Esophagus squamous epithelium (tissue), 5 donors: ENCODE measurements at regions not wholly inside any gene's neighbourhood (a gene's known extent, or its start where the extent isn't known, plus 50 kb on each side); places are given as distances from the start of the nearest gene placed in this dataset.

Experiments used
- DNase-seq: peaks from one replicate; lab custom pipeline; 2025; lab: John Stamatoyannopoulos, UW
- H3K27ac ChIP-seq, 4 donors: fragments of 200-600 bp; sonication (generic); one replicate each; pipeline ENCODE4 v1.5.1; 2016 to 2019; ENCODE audit warnings: mild to moderate bottlenecking in 1 of 4
- H3K27me3 ChIP-seq, 4 donors: fragments of 200-600 bp; sonication (generic); 1 replicate in 3 of 4; 2 replicates in 1 of 4; pipeline versions ENCODE4 v1.5.1 to v1.6.0; 2017 to 2021; ENCODE audit warnings: antibody characterized with exemption in 1 of 4
- H3K36me3 ChIP-seq, 3 donors: fragments of 200-600 bp; sonication (generic); one replicate each; pipeline ENCODE4 v1.5.1; 2016 to 2019
- H3K4me1 ChIP-seq, 3 donors: fragments of 200-600 bp; sonication (generic); one replicate each; pipeline ENCODE4 v1.5.1; 2017 to 2019
- H3K4me3 ChIP-seq, 4 donors: fragments of 200-600 bp; sonication (generic); 1 replicate in 3 of 4; 2 replicates in 1 of 4; pipeline ENCODE4 v1.5.1; 2016 to 2019; ENCODE audit warnings: mild to moderate bottlenecking in 2 of 4, moderate library complexity in 1 of 4
- H3K9me3 ChIP-seq, 3 donors: fragments of 200-600 bp; sonication (generic); one replicate each; pipeline ENCODE4 v1.5.1; 2016 to 2019
- POLR2A ChIP-seq, 4 donors: fragments of 450-650 bp; IDR thresholded peaks; one replicate each; pipeline ENCODE4 v1.6.1; 2017; ENCODE audit warnings: antibody characterized with exemption in 4 of 4, mild to moderate bottlenecking in 4 of 4, moderate library complexity in 3 of 4
- WGBS, 2 donors: methylation state at CpG; one replicate each; pipeline ENCODE4 v1.1.5; 2018; 5-methylcytosine and 5-hydroxymethylcytosine counted together
- intact Hi-C: fragments of 100-400 bp; cut with DNase I; formaldehyde crosslinking; loops from one replicate; pipeline ENCODE4 v1.15.0; 2022
- TF ChIP-seq, protein P1 (sequence below), 6 experiments: fragments of 450-650 bp in 4 of 6; fragments of 200-600 bp in 2 of 6; sonication (generic) in 2 of 6; IDR thresholded peaks; one replicate each; pipeline ENCODE4 v1.5.1; 2016 to 2019; ENCODE audit warnings: antibody characterized with exemption in 6 of 6, mild to moderate bottlenecking in 4 of 6, moderate library complexity in 4 of 6
- donor health status: DM: yes; HTN: yes; CAD: no.

DNA sequence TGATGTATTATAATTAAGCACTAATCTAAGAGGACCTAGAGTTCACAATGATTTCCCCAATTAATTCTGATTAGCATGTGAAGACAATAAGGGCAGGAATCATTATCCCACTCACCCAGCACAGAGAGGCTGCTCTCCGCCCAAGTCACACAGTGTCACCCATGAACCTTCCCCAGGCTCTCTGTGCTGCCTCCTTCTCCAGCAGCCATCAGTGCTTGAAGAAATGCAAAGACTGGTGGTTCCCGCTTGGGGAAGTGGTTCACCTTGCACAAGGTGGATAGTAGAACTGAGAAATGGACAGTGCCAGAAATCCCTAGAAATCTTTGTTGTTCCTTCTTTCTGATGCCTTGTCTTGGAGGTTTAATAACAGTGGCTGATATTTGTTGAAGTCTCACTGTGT, 401.3 kb downstream of the QKI start:
- H3K36me3 ChIP-seq = no peaks in the 10 kb centered on the region
- peaks cover 0 to 11% (median 0%) of the 10 kb centered on the region in 3 donors for H3K4me1 ChIP-seq
- no peaks in the 10 kb centered on the region for H3K9me3 ChIP-seq
- no peaks in the 10 kb centered on the region for H3K27me3 ChIP-seq
- 94% methylated on average over 2 of the region's 2 CpGs for WGBS, 2 donors
- DNase-seq = no peak
- H3K4me3 ChIP-seq = no peak overlapping the region
- no peak for TF ChIP-seq POLR2A (IDR thresholded peaks at IDR 0.05)
- TF ChIP-seq, protein P1, sequence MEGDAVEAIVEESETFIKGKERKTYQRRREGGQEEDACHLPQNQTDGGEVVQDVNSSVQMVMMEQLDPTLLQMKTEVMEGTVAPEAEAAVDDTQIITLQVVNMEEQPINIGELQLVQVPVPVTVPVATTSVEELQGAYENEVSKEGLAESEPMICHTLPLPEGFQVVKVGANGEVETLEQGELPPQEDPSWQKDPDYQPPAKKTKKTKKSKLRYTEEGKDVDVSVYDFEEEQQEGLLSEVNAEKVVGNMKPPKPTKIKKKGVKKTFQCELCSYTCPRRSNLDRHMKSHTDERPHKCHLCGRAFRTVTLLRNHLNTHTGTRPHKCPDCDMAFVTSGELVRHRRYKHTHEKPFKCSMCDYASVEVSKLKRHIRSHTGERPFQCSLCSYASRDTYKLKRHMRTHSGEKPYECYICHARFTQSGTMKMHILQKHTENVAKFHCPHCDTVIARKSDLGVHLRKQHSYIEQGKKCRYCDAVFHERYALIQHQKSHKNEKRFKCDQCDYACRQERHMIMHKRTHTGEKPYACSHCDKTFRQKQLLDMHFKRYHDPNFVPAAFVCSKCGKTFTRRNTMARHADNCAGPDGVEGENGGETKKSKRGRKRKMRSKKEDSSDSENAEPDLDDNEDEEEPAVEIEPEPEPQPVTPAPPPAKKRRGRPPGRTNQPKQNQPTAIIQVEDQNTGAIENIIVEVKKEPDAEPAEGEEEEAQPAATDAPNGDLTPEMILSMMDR (IDR thresholded peaks at IDR 0.05) = no peak
- intact Hi-C loops = no loop called here
- no peak overlapping the region for H3K27ac ChIP-seq

DNA sequence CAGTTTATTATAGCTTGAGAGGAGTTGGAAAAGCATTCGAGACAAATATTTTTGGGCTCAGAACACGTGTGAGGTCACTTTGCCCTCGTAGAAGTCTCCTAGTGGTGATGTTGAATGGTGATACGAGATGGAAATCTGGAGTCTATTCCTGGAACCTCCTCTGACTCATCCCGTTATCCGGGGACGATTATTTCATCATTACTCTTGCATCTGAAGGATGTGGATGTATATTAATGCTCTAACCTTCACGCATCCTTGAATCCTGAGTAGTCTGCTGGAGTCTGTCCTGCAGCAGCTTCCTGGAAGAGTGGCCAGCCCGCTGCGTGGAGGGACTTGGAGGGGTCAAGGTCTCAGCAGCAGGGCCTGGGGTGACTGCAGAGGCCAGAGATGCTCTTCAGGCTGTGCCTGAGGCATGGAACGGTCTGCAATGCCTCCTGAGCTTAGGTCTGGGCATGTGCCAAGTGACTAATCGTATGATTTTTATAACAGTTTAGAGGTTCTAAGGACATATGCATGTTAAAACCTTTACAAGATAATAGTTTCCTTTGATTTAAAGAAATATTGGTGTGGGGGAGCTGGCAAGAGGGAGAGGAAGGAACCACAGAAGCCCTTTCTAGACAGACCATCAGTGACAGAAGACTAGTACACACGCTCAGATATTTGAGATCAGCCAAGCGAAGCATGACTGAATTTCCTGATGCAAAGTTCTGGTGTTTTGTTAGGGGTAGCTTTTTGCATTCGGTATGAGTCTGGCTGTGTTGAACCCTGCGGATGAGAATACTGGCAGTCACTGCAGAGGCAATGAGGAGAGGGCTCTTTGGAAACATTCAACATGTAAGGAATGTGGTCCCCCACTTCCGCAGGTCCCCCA, 400.2 kb downstream of the QKI start:
- no peak overlapping the region for H3K4me3 ChIP-seq
- H3K4me1 ChIP-seq = peaks cover 0 to 11% (median 0%) of the 10 kb centered on the region in 3 donors
- no peaks in the 10 kb centered on the region for H3K27me3 ChIP-seq
- 42 to 50% methylated on average over 14 to 17 of the region's 17 CpGs for WGBS, 2 donors
- intact Hi-C loops = no loop called here
- no peaks in the 10 kb centered on the region for H3K36me3 ChIP-seq
- DNase-seq = no peak
- no peak overlapping the region for H3K27ac ChIP-seq
- no peaks in the 10 kb centered on the region for H3K9me3 ChIP-seq
- no peak for TF ChIP-seq POLR2A (IDR thresholded peaks at IDR 0.05)
- TF ChIP-seq, protein P1 (IDR thresholded peaks at IDR 0.05) = peak in 1 of 6 experiments; percentile 11

DNA sequence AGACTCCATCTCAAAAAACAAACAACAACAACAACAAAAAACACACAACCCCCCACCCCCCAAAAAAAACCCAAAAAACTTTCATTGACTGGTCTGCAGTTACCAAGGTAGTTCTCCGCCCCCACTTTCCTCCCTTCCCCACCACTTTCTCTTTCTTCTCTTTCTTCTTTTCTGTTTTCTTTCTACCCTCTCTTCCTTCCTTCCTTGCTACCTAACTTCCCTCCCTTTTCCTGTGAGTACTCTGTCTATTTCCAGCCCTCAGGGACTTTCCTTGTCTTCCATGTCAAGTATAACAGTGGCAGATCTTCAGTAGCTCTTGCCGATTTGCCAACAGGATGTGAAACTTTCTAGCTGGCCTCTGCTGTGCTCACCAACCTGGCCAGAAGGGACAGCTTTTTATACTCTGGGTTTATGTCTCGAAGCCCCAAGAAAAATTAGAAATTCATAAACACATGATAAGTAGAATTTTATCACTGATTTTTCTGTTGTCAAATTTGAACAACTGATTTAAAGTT, 399.5 kb downstream of the QKI start:
- H3K4me3 ChIP-seq = no peak overlapping the region
- WGBS, 2 donors = 72 to 83% methylated on average over 3 of the region's 3 CpGs
- intact Hi-C loops = no loop called here
- peaks cover 0 to 11% (median 0%) of the 10 kb centered on the region in 3 donors for H3K4me1 ChIP-seq
- H3K27ac ChIP-seq = no peak overlapping the region
- DNase-seq = no peak
- no peaks in the 10 kb centered on the region for H3K9me3 ChIP-seq
- no peaks in the 10 kb centered on the region for H3K27me3 ChIP-seq
- no peaks in the 10 kb centered on the region for H3K36me3 ChIP-seq
- TF ChIP-seq, protein P1 (IDR thresholded peaks at IDR 0.05) = no peak
- TF ChIP-seq POLR2A (IDR thresholded peaks at IDR 0.05) = no peak

DNA sequence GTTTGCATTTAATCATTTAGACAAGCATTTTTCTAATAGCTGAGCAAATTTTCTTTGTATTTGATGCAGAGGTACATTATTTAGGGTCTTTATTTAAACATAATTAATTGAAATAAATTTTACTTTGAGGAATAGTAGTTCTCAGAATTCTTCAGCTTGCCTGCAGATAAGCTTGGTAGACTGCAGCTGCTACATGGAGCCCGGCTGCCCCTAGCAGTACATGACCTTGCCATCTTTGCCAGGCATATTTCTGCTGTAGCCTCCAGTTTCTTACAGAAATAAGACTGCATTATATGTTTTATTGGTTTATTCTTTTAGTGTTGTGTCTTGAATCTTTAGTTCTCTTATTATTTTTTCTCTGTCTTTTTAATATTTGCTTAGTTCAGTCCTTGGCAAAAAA, 396.8 kb downstream of the QKI start:
- H3K36me3 ChIP-seq = no peaks in the 10 kb centered on the region
- DNase-seq = no peak
- H3K9me3 ChIP-seq = no peaks in the 10 kb centered on the region
- H3K27ac ChIP-seq = no peak overlapping the region
- intact Hi-C loops = no loop called here
- H3K4me3 ChIP-seq = no peak overlapping the region
- H3K4me1 ChIP-seq = peaks cover 0 to 11% (median 0%) of the 10 kb centered on the region in 3 donors
- no peaks in the 10 kb centered on the region for H3K27me3 ChIP-seq
- 88 to 95% methylated on average over 1 of the region's 1 CpG for WGBS, 2 donors
- TF ChIP-seq, protein P1 (IDR thresholded peaks at IDR 0.05) = no peak
- TF ChIP-seq POLR2A (IDR thresholded peaks at IDR 0.05) = no peak

DNA sequence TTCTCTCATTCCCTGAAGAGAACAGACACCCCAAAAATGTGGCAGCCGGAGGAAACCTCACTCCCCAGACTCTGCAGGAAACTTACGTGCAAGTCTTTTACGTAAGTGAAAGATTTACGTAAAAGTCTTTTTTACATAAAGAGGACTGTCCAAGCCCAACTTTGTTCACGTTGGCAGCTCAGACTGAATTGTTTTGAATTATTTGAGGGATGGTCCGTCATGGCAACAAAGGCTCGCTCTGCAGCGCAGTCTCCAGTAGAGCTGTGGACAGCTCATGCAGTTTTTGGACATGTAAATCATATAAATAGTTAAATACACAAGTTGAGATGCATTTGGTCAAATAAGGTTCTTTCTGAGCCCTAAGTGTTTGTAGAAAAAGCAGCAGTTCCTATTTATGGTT, 394.8 kb downstream of the QKI start:
- H3K27me3 ChIP-seq = no peaks in the 10 kb centered on the region
- H3K9me3 ChIP-seq = no peaks in the 10 kb centered on the region
- intact Hi-C loops = no loop called here
- no peak overlapping the region for H3K4me3 ChIP-seq
- no peak for DNase-seq
- no peaks in the 10 kb centered on the region for H3K36me3 ChIP-seq
- TF ChIP-seq, protein P1 (IDR thresholded peaks at IDR 0.05) = no peak
- TF ChIP-seq POLR2A (IDR thresholded peaks at IDR 0.05) = no peak
- H3K4me1 ChIP-seq = peaks cover 0 to 4% (median 0%) of the 10 kb centered on the region in 3 donors
- 87 to 90% methylated on average over 8 of the region's 8 CpGs for WGBS, 2 donors
- H3K27ac ChIP-seq = no peak overlapping the region
